Astrocyte of the spinal cord (primary cell): ENCODE measurements at regions not wholly inside any gene's neighbourhood (a gene's known extent, or its start where the extent isn't known, plus 50 kb on each side); places are given as distances from the start of the nearest gene placed in this dataset.
A peak's percentile ranks its signal among the peaks of the same experiment; 100 is the strongest.

Source experiments
- DNase-seq: peaks from one replicate; pipeline ENCODE4 v3.0.0; 2011; ENCODE audit warnings: low read depth, low spot score
- H3K4me3 ChIP-seq: 2 replicates; pipeline ENCODE4 v1.5.1; 2011; ENCODE audit warnings: low read depth, mild to moderate bottlenecking, low read length, moderate library complexity
- in situ Hi-C: cut with HindIII; loops from 2 replicates; pipeline ENCODE4 v1.10.0; 2017; ENCODE audit warnings: low sequenced_read_pairs
- TF ChIP-seq, protein P1 (sequence below): IDR thresholded peaks from 2 replicates; pipeline ENCODE4 v1.5.1; 2012; ENCODE audit warnings: low read depth, mild to moderate bottlenecking, low read length, inconsistent platforms

GRCh38 chr3:182117583-182117982 is 405.9 kb downstream of the SOX2 start:
- TF ChIP-seq, protein P1, sequence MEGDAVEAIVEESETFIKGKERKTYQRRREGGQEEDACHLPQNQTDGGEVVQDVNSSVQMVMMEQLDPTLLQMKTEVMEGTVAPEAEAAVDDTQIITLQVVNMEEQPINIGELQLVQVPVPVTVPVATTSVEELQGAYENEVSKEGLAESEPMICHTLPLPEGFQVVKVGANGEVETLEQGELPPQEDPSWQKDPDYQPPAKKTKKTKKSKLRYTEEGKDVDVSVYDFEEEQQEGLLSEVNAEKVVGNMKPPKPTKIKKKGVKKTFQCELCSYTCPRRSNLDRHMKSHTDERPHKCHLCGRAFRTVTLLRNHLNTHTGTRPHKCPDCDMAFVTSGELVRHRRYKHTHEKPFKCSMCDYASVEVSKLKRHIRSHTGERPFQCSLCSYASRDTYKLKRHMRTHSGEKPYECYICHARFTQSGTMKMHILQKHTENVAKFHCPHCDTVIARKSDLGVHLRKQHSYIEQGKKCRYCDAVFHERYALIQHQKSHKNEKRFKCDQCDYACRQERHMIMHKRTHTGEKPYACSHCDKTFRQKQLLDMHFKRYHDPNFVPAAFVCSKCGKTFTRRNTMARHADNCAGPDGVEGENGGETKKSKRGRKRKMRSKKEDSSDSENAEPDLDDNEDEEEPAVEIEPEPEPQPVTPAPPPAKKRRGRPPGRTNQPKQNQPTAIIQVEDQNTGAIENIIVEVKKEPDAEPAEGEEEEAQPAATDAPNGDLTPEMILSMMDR: no peak
- DNase-seq: no peak
- H3K4me3 ChIP-seq: no peak overlapping the region
- in situ Hi-C loops: no loop called here

- TF ChIP-seq, protein P1: no peak
- no peak overlapping the region for H3K4me3 ChIP-seq
- DNase-seq: peak; percentile 94
- in situ Hi-C loops: no loop called here
These were observed 406.3 kb downstream of the SOX2 start for GRCh38 chr3:182118066-182118465.

DNA sequence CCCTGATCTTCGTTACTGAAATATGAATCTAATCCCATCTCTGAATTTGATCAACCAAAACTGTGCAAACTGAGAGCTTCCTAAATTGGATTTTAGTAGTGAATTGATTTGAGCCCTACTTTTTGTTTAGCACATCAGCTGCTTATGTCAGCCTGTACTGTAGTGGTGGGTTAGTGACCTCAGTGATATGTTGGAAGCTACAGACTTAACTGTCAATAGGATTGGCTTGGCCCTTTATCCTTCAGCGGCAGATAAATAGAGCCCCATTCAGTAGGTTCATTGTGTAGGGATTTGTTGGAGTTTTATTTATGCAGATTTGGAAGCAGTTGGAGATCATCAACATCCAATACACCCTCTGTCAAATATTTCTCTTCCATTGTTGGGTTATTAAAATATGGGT is 409.7 kb downstream of the SOX2 start:
- in situ Hi-C loops: no loop called here
- DNase-seq: no peak
- H3K4me3 ChIP-seq: no peak overlapping the region
- TF ChIP-seq, protein P1: no peak

- in situ Hi-C loops: no loop called here
- DNase-seq: no peak
- TF ChIP-seq, protein P1: no peak
- no peak overlapping the region for H3K4me3 ChIP-seq
These were observed 411.1 kb downstream of the SOX2 start for GRCh38 chr3:182122779-182123178.

- TF ChIP-seq, protein P1: no peak
- no peak for DNase-seq
- H3K4me3 ChIP-seq: no peak overlapping the region
- in situ Hi-C loops: no loop called here
These were observed 412.5 kb downstream of the SOX2 start for GRCh38 chr3:182124187-182124586.

- in situ Hi-C loops: no loop called here
These were observed 413.0 kb downstream of the SOX2 start for GRCh38 chr3:182124716-182125115.

More at GRCh38 chr3:182124716-182125115, 413.0 kb downstream of the SOX2 start:
- DNase-seq: no peak
- TF ChIP-seq, protein P1: no peak
- H3K4me3 ChIP-seq: no peak overlapping the region
